ENCODE measurements at regions not wholly inside any gene's neighbourhood (a gene's known extent, or its start where the extent isn't known, plus 50 kb on each side); places are given as distances from the start of the nearest gene placed in this dataset.

- TF ChIP-seq POLR2A (IDR thresholded peaks at IDR 0.05) (no peak), CTCF (IDR thresholded peaks at IDR 0.05) (no peak)
Observed at GRCh38 chr14:41488401-41488800, 118.3 kb upstream of the LRFN5 start.
